GM20000 (cell line): ENCODE measurements at regions not wholly inside any gene's neighbourhood (a gene's known extent, or its start where the extent isn't known, plus 50 kb on each side); places are given as distances from the start of the nearest gene placed in this dataset.

Experiments used
- DNase-seq: peaks from one replicate; pipeline ENCODE4 v3.0.0; 2012; ENCODE audit warnings: low spot score
- CTCF ChIP-seq: IDR thresholded peaks from 2 replicates; pipeline ENCODE4 v1.5.1; 2012; ENCODE audit warnings: mild to moderate bottlenecking, control low read depth; ENCODE audit errors: extremely low read depth, missing control alignments

GRCh38 chr2:190786404-190787166, 94.0 kb upstream of the GLS start:
- no peak for TF ChIP-seq CTCF
- no peak for DNase-seq

GRCh38 chr2:190787743-190788235, 92.8 kb upstream of the GLS start:
- no peak for DNase-seq
- no peak for TF ChIP-seq CTCF

DNA sequence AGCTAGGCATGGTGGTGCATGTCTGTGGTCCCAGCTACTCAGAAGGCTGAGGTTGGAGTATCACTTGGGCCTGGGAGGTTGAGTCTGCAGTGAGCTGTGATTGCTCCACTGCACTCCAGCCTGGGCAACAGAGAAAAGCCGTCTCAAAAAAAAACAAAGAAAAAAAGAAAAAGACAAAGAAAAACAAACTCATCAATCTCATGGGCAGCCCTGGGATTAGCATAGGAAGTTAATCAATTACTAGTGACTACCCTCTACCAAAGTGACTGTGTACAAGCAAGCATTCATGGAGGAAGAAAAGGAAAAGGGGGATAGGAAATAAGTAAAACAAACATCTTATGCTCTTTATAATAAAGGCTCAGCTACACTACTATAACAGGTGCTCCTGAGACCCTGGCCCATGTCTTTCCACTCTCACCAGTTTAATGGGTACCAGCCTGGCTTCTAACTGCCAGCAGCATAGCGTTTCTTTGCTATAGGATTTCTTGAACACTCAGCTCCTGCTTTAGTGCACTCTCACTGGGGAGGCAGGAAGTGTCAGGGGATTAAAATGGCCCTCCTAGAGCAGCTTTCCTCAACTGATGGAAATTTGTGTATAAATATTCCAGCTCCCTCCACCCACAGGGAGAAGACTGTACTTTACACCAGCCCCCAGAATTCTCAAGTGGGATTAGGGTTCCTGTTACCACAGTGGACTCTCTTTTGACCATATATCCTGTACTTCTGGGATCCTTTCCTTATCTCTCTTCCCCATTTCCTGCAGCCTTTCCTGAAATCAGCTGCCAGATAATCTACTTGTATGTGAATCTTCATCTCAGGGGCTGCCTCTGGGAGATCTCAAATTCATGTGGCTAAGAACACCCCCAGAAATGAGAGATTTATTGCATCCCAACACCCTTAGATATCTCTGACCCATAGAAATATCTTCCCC, 91.3 kb upstream of the GLS start:
- TF ChIP-seq CTCF: no peak
- no peak for DNase-seq

GRCh38 chr2:190791347-190791975, 89.2 kb upstream of the GLS start:
- DNase-seq: no peak

GRCh38 chr2:190791976-190792575, 88.5 kb upstream of the GLS start:
- TF ChIP-seq CTCF: no peak

More at GRCh38 chr2:190791347-190791975, 89.2 kb upstream of the GLS start:
- no peak for TF ChIP-seq CTCF

GRCh38 chr2:190792956-190793888, 87.4 kb upstream of the GLS start:
- TF ChIP-seq CTCF: no peak
- DNase-seq: no peak

More at GRCh38 chr2:190791976-190792575, 88.5 kb upstream of the GLS start:
- no peak for DNase-seq
